ENCODE measurements at regions not wholly inside any gene's neighbourhood (a gene's known extent, or its start where the extent isn't known, plus 50 kb on each side); places are given as distances from the start of the nearest gene placed in this dataset.

DNA sequence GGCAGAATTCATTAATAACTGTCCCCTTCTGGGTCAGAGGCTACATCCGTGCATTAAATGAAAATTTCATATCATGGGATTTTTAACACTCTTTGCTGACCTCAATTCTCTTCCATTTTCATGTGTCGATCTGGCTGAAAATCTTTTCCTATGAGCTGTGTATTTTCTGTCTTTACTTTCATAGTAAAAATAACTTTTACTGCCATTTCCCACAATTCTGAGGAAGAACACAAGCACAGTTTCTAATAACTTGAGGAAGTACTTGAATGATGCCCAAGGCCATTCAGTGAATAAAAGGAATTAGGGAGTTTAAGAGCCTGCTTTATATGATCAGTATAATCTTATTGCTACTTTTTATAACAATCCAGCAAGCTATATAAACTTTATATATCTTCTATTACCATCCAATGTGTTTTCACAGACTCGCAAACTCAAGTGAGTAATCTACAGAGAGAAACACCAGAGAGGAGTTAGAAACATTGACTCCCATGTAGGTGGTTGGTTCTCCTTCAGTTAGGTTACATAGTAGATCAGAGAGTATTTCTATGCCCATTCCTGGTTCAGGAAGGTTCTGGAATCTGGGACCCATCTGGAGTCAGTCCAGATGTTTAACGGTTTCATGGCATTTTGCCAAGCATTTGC lies 340.0 kb downstream of the FBXO15 start:
- no peak overlapping the region for H4K5ac ChIP-seq (ENCODE audit: insufficient read length, low read depth, low read length)
- H3T11ph ChIP-seq (ENCODE audit: low read length) = no peak overlapping the region
- WGBS (ENCODE audit: extremely low coverage, insufficient read length, low lambda C conversion rate) = no CpG with 5 or more reads among the region's 4 CpGs
- no peaks in the 10 kb centered on the region for H3K23me2 ChIP-seq (ENCODE audit: insufficient read length, low read depth, low read length, poor library complexity, severe bottlenecking)
- no peak overlapping the region for H2BK5ac ChIP-seq (ENCODE audit: insufficient read length, low read length)
- no peak overlapping the region for H2BK15ac ChIP-seq (ENCODE audit: low read depth, low read length)
- no peak overlapping the region for H4K91ac ChIP-seq (ENCODE audit: insufficient read length, low read depth, low read length)
- no peak overlapping the region for H3K23ac ChIP-seq (ENCODE audit: insufficient read length, low read depth, low read length)
- no peak overlapping the region for H3K27ac ChIP-seq (ENCODE audit: insufficient read length, low read depth, low read length)
- no peak for DNase-seq
- no peaks in the 10 kb centered on the region for H3K79me2 ChIP-seq (ENCODE audit: insufficient read depth, low read length)
- no peak overlapping the region for H3K4me2 ChIP-seq (ENCODE audit: insufficient read depth, insufficient read length, low read length)
- Mint-ChIP-seq H3K4me1 (peaks cover 5% of the 10 kb centered on the region in 2 experiments), H3K36me3 (ENCODE audit: insufficient read depth in 1 of 3, low read depth in 3 of 3) (no peaks in the 10 kb centered on the region), H3K27ac (no peak overlapping the region), H3K27me3 (ENCODE audit: low read depth) (no peaks in the 10 kb centered on the region), H3K4me3 (no peak overlapping the region), H3K9me3 (no peaks in the 10 kb centered on the region)
- no peak overlapping the region for H2AFZ ChIP-seq (ENCODE audit: low read length)
- no peak overlapping the region for H2BK20ac ChIP-seq (ENCODE audit: low read depth, low read length, poor library complexity, severe bottlenecking)
- no peak for TF ChIP-seq CTCF (conservative IDR thresholded peaks at IDR 0.05)
- no peaks in the 10 kb centered on the region for H3K27me3 ChIP-seq (ENCODE audit: insufficient read depth, low read length)
- H3K18ac ChIP-seq (ENCODE audit: insufficient read length, low read depth, low read length) = no peak overlapping the region
- no peak overlapping the region for H2BK12ac ChIP-seq (ENCODE audit: insufficient read length, low read depth, low read length)
- peaks cover 5% of the 10 kb centered on the region; the same call in 1 of the 2 replicates for H3K4me1 ChIP-seq (ENCODE audit: insufficient read depth, low read length)
- H3K4ac ChIP-seq (ENCODE audit: low read depth, low read length) = no peak overlapping the region
- no peak overlapping the region for H3K14ac ChIP-seq (ENCODE audit: insufficient read depth, low read length)
- no peaks in the 10 kb centered on the region for H4K20me1 ChIP-seq (ENCODE audit: control insufficient read depth, insufficient read depth, insufficient read length)
- H2BK120ac ChIP-seq (ENCODE audit: low read depth, low read length, poor library complexity, severe bottlenecking) = no peak overlapping the region
- no peak overlapping the region for H4K8ac ChIP-seq (replicated peaks; ENCODE audit: insufficient read length, low read depth, low read length)
- no peaks in the 10 kb centered on the region for H3K79me1 ChIP-seq (ENCODE audit: insufficient read depth, low read depth, low read length, poor library complexity, severe bottlenecking)
- no peak overlapping the region for H3K56ac ChIP-seq (ENCODE audit: insufficient read length, low read depth, low read length)
- no peak overlapping the region for H2AK5ac ChIP-seq (ENCODE audit: insufficient read length, low read length)
- no peaks in the 10 kb centered on the region for H3K9me3 ChIP-seq (ENCODE audit: control insufficient read depth, low read depth, low read length)
- H3K9ac ChIP-seq (ENCODE audit: extremely low read depth, insufficient read length, low read length) = no peak overlapping the region

Data from H9 (cell line).